Upper lobe of left lung (tissue), 4 donors: ENCODE measurements at regions not wholly inside any gene's neighbourhood (a gene's known extent, or its start where the extent isn't known, plus 50 kb on each side); places are given as distances from the start of the nearest gene placed in this dataset.

Source experiments
- POLR2A ChIP-seq, 4 donors: fragments of 450-650 bp; IDR thresholded peaks; one replicate each; pipeline ENCODE4 v1.5.1; 2016 to 2017; ENCODE audit warnings: antibody characterized with exemption in 4 of 4, mild to moderate bottlenecking in 2 of 4
- TF ChIP-seq, protein P1 (sequence below), 6 experiments: fragments of 450-650 bp in 4 of 6; fragments of 200-600 bp in 2 of 6; sonication (generic) in 2 of 6; IDR thresholded peaks; one replicate each; pipeline ENCODE4 v1.5.1; 2016 to 2019; ENCODE audit warnings: antibody characterized with exemption in 6 of 6

DNA sequence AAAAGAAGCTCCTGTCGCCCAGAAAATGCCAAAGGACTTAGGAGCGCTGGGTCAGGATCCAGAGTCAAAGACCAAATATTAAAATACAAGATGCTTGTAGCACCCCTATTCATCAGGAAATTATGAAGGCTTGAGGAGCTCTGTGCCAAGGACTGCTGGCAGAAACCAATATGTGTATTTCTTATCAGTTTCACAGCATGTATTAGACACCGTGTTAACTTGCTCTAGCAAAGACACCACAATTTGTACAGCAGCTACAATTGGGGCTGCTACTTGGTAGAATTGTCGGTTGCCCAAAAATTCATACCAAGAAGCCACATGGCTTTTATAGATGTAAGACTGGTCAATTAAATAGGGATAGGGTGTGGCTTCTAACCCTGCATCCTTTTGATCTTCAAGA, 128.8 kb downstream of the CD47 start:
- TF ChIP-seq, protein P1, sequence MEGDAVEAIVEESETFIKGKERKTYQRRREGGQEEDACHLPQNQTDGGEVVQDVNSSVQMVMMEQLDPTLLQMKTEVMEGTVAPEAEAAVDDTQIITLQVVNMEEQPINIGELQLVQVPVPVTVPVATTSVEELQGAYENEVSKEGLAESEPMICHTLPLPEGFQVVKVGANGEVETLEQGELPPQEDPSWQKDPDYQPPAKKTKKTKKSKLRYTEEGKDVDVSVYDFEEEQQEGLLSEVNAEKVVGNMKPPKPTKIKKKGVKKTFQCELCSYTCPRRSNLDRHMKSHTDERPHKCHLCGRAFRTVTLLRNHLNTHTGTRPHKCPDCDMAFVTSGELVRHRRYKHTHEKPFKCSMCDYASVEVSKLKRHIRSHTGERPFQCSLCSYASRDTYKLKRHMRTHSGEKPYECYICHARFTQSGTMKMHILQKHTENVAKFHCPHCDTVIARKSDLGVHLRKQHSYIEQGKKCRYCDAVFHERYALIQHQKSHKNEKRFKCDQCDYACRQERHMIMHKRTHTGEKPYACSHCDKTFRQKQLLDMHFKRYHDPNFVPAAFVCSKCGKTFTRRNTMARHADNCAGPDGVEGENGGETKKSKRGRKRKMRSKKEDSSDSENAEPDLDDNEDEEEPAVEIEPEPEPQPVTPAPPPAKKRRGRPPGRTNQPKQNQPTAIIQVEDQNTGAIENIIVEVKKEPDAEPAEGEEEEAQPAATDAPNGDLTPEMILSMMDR (IDR thresholded peaks at IDR 0.05), result no peak
- no peak for TF ChIP-seq POLR2A (IDR thresholded peaks at IDR 0.05)
